ENCODE measurements at regions not wholly inside any gene's neighbourhood (a gene's known extent, or its start where the extent isn't known, plus 50 kb on each side); places are given as distances from the start of the nearest gene placed in this dataset.

GRCh38 chr16:85536411-85537330 is 76.5 kb upstream of the GSE1 start (continued):
- peak; percentile 54; the same call in 1 of the 2 replicates for TF ChIP-seq THAP9 (CRISPR knock-in tag; IDR thresholded peaks at IDR 0.05; ENCODE audit: borderline replicate concordance)
- TF ChIP-seq ZNF260 (CRISPR knock-in tag; IDR thresholded peaks at IDR 0.05; ENCODE audit: borderline replicate concordance, low read depth) = 0 out of 2 replicates have a peak, but pooled peaks have one; percentile 83
- no peak for TF ChIP-seq HNRNPLL (IDR thresholded peaks at IDR 0.05; ENCODE audit: low read depth, low read length, poor library complexity, severe bottlenecking)
- TF ChIP-seq SRY (CRISPR knock-in tag; IDR thresholded peaks at IDR 0.05) = no peak; the same call in 1 of the 2 replicates
- no peak for TF ChIP-seq NFIB (CRISPR knock-in tag; IDR thresholded peaks at IDR 0.05; ENCODE audit: borderline replicate concordance)
- TF ChIP-seq ZNF234 (CRISPR knock-in tag; conservative IDR thresholded peaks at IDR 0.05) = no peak
- no peak for TF ChIP-seq SKI (IDR thresholded peaks at IDR 0.05; ENCODE audit: partially characterized antibody)
- TF ChIP-seq ZFY (CRISPR knock-in tag; IDR thresholded peaks at IDR 0.05) = no peak; the same call in none of the 2 replicates
- peak; percentile 52; the same call in 1 of the 2 replicates for TF ChIP-seq ZNF430 (CRISPR knock-in tag; IDR thresholded peaks at IDR 0.05)
- TF ChIP-seq ZNF704 (CRISPR knock-in tag; IDR thresholded peaks at IDR 0.05; ENCODE audit: borderline replicate concordance) = 0 out of 2 replicates have a peak, but pooled peaks have one; percentile 44
- TF ChIP-seq ZBTB7B (CRISPR knock-in tag; IDR thresholded peaks at IDR 0.05) = peak; percentile 70
- TF ChIP-seq NPAS2 (CRISPR knock-in tag; IDR thresholded peaks at IDR 0.05; ENCODE audit: borderline replicate concordance) = no peak
- TF ChIP-seq ZBTB34 (CRISPR knock-in tag; IDR thresholded peaks at IDR 0.05) = no peak
- no peak for TF ChIP-seq ZNF629 (CRISPR knock-in tag; conservative IDR thresholded peaks at IDR 0.05)
- TF ChIP-seq THAP8 (CRISPR knock-in tag; IDR thresholded peaks at IDR 0.05; ENCODE audit: borderline replicate concordance) = no peak
- peak; percentile 48; the same call in 1 of the 2 replicates for TF ChIP-seq MEIS1 (CRISPR knock-in tag; IDR thresholded peaks at IDR 0.05; ENCODE audit: borderline replicate concordance)
- TF ChIP-seq ZNF333 (CRISPR knock-in tag; IDR thresholded peaks at IDR 0.05; ENCODE audit: borderline replicate concordance) = peak; percentile 66; the same call in 1 of the 2 replicates
